Mesenchymal stem cell (in vitro differentiated cells and primary cell): ENCODE measurements at regions not wholly inside any gene's neighbourhood (a gene's known extent, or its start where the extent isn't known, plus 50 kb on each side); places are given as distances from the start of the nearest gene placed in this dataset.

ENCODE experiments used
- DNase-seq: peaks from one replicate; pipeline ENCODE4 v3.0.0-alpha.2; 2013
- H2AFZ ChIP-seq: one replicate; pipeline ENCODE4 v1.6.1; 2013; ENCODE audit warnings: low read depth, mild to moderate bottlenecking, control low read depth, inconsistent platforms, low read length, moderate library complexity
- H2AK5ac ChIP-seq: 2 replicates; pipeline ENCODE4 v1.6.1; 2013; ENCODE audit warnings: low read length, moderate library complexity, mild to moderate bottlenecking, inconsistent platforms; ENCODE audit not compliant: severe bottlenecking
- H2BK120ac ChIP-seq: one replicate; pipeline ENCODE4 v1.6.1; 2013; ENCODE audit warnings: low read depth, mild to moderate bottlenecking, inconsistent platforms, low read length, moderate library complexity
- H2BK12ac ChIP-seq, 2 experiments: one replicate each; pipeline ENCODE4 v1.6.1; 2013; ENCODE audit warnings: inconsistent platforms in 2 of 2, low read length in 2 of 2, mild to moderate bottlenecking in 2 of 2, moderate library complexity in 2 of 2, control low read depth in 1 of 2
- H2BK15ac ChIP-seq: one replicate; pipeline ENCODE4 v1.6.1; 2013; ENCODE audit warnings: mild to moderate bottlenecking, low read depth, inconsistent platforms; ENCODE audit not compliant: poor library complexity, severe bottlenecking
- H2BK5ac ChIP-seq: 2 replicates; pipeline ENCODE4 v1.6.1; 2013; ENCODE audit warnings: low read depth, mild to moderate bottlenecking, low read length, control low read depth, inconsistent platforms; ENCODE audit not compliant: poor library complexity, severe bottlenecking
- H3K14ac ChIP-seq, 2 experiments: one replicate each; pipeline ENCODE4 v1.6.1; 2013; ENCODE audit warnings: inconsistent platforms in 2 of 2, low read length in 2 of 2, control low read depth in 1 of 2, mild to moderate bottlenecking in 1 of 2, moderate library complexity in 1 of 2
- H3K18ac ChIP-seq, 2 experiments: one replicate each; pipeline ENCODE4 v1.6.1; 2013; ENCODE audit warnings: inconsistent platforms in 2 of 2, low read length in 2 of 2, control low read depth in 1 of 2, low read depth in 1 of 2, mild to moderate bottlenecking in 1 of 2
- H3K23ac ChIP-seq, 2 experiments: one replicate each; pipeline ENCODE4 v1.6.1; 2013; ENCODE audit warnings: inconsistent platforms in 2 of 2, low read length in 2 of 2, mild to moderate bottlenecking in 2 of 2, moderate library complexity in 2 of 2, control low read depth in 1 of 2
- H3K27ac ChIP-seq: 2 replicates; pipeline ENCODE4 v1.5.1; 2013; ENCODE audit warnings: mild to moderate bottlenecking, moderate library complexity, low read length, control low read depth, inconsistent platforms; ENCODE audit not compliant: poor library complexity, severe bottlenecking
- H3K27me3 ChIP-seq, 2 experiments: 2 replicates each; pipeline versions ENCODE4 v1.6.1 to v1.7.0; 2013; ENCODE audit warnings: low read length in 2 of 2, mild to moderate bottlenecking in 2 of 2, moderate library complexity in 2 of 2, control low read depth in 1 of 2, inconsistent platforms in 1 of 2; ENCODE audit not compliant: control insufficient read depth in 1 of 2, insufficient read depth in 1 of 2
- H3K36me3 ChIP-seq, 2 experiments: 2 replicates each; pipeline versions ENCODE4 v1.6.1 to v1.7.0; 2013; ENCODE audit warnings: low read length in 2 of 2, control low read depth in 1 of 2, inconsistent platforms in 1 of 2, low read depth in 1 of 2, mild to moderate bottlenecking in 1 of 2; ENCODE audit not compliant: insufficient read depth in 2 of 2, control insufficient read depth in 1 of 2
- H3K4ac ChIP-seq, 2 experiments: one replicate each; pipeline ENCODE4 v1.6.1; 2013; ENCODE audit warnings: inconsistent platforms in 2 of 2, low read length in 2 of 2, mild to moderate bottlenecking in 2 of 2, moderate library complexity in 2 of 2, control low read depth in 1 of 2, low read depth in 1 of 2
- H3K4me1 ChIP-seq: 2 replicates; pipeline ENCODE4 v1.6.1; 2013; ENCODE audit warnings: low read depth, low read length, control low read depth; ENCODE audit not compliant: control insufficient read depth, insufficient read depth
- H3K4me2 ChIP-seq: 2 replicates; pipeline ENCODE4 v1.6.1; 2013; ENCODE audit warnings: low read length, mild to moderate bottlenecking, inconsistent platforms; ENCODE audit not compliant: poor library complexity, severe bottlenecking
- H3K4me3 ChIP-seq, 2 experiments: 2 replicates each; pipeline versions ENCODE4 v1.5.1 to v1.7.0; 2013; ENCODE audit warnings: low read length in 2 of 2, mild to moderate bottlenecking in 2 of 2, control low read depth in 1 of 2, low read depth in 1 of 2; ENCODE audit not compliant: insufficient read depth in 1 of 2
- H3K79me1 ChIP-seq: replicated peaks from 2 replicates; pipeline ENCODE4 v1.6.1; 2013; ENCODE audit warnings: mild to moderate bottlenecking, control low read depth, low read length, inconsistent platforms; ENCODE audit not compliant: poor library complexity, severe bottlenecking
- H3K9ac ChIP-seq: 2 replicates; pipeline ENCODE4 v1.7.0; 2013; ENCODE audit warnings: mild to moderate bottlenecking, low read length, moderate library complexity
- H3K9me3 ChIP-seq: 2 replicates; pipeline ENCODE4 v1.7.0; 2013; ENCODE audit warnings: mild to moderate bottlenecking, low read length; ENCODE audit not compliant: control insufficient read depth
- H4K8ac ChIP-seq: one replicate; pipeline ENCODE4 v1.6.1; 2013; ENCODE audit warnings: inconsistent platforms, mild to moderate bottlenecking, low read length, moderate library complexity
- H4K91ac ChIP-seq: one replicate; pipeline ENCODE4 v1.6.1; 2013; ENCODE audit warnings: mild to moderate bottlenecking, low read length, inconsistent platforms
- WGBS: methylation state at CpG from one replicate; pipeline ENCODE4 v1.1.7; 2013; ENCODE audit warnings: mixed read lengths; 5-methylcytosine and 5-hydroxymethylcytosine counted together

DNA sequence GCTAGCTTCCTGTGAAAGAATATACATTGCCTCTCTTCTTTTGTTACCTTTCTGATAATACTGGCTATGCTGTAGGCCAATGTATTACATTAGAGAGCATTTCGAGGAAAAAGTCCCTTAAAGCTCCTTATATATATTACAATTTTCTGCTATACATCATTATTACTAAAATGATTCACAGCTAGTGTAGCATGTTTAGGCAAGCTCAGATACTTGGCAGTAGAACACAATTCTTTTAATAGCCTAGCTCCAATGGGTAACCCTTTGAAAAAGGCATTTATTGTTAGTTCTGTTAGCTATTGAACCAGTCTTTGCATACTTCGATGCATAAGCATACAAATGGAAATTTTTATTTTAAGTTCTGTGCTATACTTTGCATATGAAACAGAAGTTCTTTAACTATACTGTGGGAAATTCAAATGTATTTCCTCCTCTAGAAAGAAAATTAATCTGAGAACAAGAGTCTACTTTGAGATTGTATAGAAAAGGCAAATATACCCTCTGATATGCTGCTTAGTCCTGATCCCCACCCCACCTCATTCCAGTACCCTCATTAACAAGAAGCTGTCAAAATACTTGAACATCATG, 55.6 kb upstream of the SKAP2 start:
- no peak overlapping the region for H2BK15ac ChIP-seq
- H2AK5ac ChIP-seq, result no peak overlapping the region
- H3K27me3 ChIP-seq, result no peaks in the 10 kb centered on the region
- H3K4me1 ChIP-seq, result no peaks in the 10 kb centered on the region
- H3K4ac ChIP-seq, result no peak overlapping the region
- no peak overlapping the region for H3K23ac ChIP-seq
- H3K14ac ChIP-seq, result no peak overlapping the region
- H3K9me3 ChIP-seq, result no peaks in the 10 kb centered on the region
- no peaks in the 10 kb centered on the region for H3K36me3 ChIP-seq
- DNase-seq, result no peak
- no peak overlapping the region for H2AFZ ChIP-seq
- H3K27ac ChIP-seq, result no peak overlapping the region
- H3K4me2 ChIP-seq, result no peak overlapping the region
- no peak overlapping the region for H3K4me3 ChIP-seq
- H3K18ac ChIP-seq, result no peak overlapping the region
- no peak overlapping the region for H3K9ac ChIP-seq
- H2BK12ac ChIP-seq, result no peak overlapping the region
- no peak overlapping the region for H2BK120ac ChIP-seq
- WGBS, result no CpG with 5 or more reads among the region's 2 CpGs
- H3K79me1 ChIP-seq, result no peaks in the 10 kb centered on the region
- H4K8ac ChIP-seq, result no peak overlapping the region
- H4K91ac ChIP-seq, result no peak overlapping the region
- H2BK5ac ChIP-seq, result no peak overlapping the region

DNA sequence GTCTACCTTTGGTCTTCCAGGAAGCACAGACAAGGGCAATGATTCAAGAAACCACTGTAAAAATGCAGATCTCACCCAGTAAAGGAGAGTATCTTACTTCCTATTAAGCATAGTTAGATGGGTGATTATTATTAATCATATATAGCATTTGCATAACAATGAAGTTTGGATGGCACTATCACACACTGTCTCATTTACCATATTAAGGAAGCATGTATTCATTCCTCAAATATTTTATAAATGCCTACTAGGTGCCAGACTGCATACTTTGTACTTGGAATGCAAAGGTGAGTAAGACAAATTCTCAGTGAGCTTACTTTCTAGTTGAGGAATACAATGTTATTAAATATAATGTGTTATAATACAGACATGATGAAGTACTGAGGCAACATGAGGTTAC, 53.9 kb upstream of the SKAP2 start:
- Histone ChIP-seq H3K9ac (no peak overlapping the region), H2BK12ac (no peak overlapping the region), H2BK120ac (no peak overlapping the region), H3K4ac (no peak overlapping the region), H4K91ac (no peak overlapping the region), H3K36me3 (no peaks in the 10 kb centered on the region), H3K4me3 (no peak overlapping the region), H2AFZ (no peak overlapping the region), H3K79me1 (no peaks in the 10 kb centered on the region), H2BK15ac (no peak overlapping the region), H3K27me3 (no peaks in the 10 kb centered on the region), H3K23ac (no peak overlapping the region), H2BK5ac (no peak overlapping the region), H4K8ac (no peak overlapping the region), H3K4me2 (no peak overlapping the region), H3K18ac (no peak overlapping the region), H3K14ac (no peak overlapping the region), H3K9me3 (no peaks in the 10 kb centered on the region), H3K27ac (no peak overlapping the region), H2AK5ac (no peak overlapping the region), H3K4me1 (no peaks in the 10 kb centered on the region)
- no peak for DNase-seq

DNA sequence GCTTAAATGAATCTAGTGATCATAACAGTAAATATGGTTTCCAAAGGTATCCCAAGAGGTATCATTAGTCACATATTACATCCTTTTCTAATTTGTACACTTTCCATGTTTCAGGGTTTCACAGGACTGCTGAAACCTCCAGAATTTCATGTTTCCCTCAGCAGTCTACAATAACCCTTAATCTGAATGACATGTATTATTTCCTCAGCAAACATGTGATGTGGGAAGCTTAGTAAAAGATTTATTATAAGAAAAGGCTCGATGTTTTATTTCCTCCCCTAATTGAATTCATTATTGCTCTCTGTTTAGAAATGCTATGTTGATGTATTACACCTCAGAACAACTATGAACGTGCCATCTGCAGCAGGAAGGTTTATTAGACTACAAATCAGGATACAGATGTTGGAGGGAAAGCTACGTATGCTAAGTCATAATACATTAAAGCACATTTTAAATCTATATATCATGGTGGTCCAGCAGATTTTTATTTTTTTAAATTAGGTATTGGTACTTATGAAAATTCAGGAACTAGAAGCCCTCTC, 52.5 kb upstream of the SKAP2 start:
- Histone ChIP-seq H3K27me3 (no peaks in the 10 kb centered on the region), H3K9me3 (no peaks in the 10 kb centered on the region), H3K27ac (no peak overlapping the region), H2BK5ac (no peak overlapping the region), H3K79me1 (no peaks in the 10 kb centered on the region), H2AK5ac (no peak overlapping the region), H2BK120ac (no peak overlapping the region), H3K23ac (no peak overlapping the region), H2BK12ac (no peak overlapping the region), H4K91ac (no peak overlapping the region), H3K36me3 (no peaks in the 10 kb centered on the region), H3K9ac (no peak overlapping the region), H3K14ac (no peak overlapping the region), H2BK15ac (no peak overlapping the region), H3K4me2 (no peak overlapping the region), H2AFZ (no peak overlapping the region), H3K4me3 (no peak overlapping the region), H4K8ac (no peak overlapping the region), H3K18ac (no peak overlapping the region), H3K4ac (no peak overlapping the region), H3K4me1 (no peaks in the 10 kb centered on the region)
- no CpG with 5 or more reads among the region's 3 CpGs for WGBS
- no peak for DNase-seq

DNA sequence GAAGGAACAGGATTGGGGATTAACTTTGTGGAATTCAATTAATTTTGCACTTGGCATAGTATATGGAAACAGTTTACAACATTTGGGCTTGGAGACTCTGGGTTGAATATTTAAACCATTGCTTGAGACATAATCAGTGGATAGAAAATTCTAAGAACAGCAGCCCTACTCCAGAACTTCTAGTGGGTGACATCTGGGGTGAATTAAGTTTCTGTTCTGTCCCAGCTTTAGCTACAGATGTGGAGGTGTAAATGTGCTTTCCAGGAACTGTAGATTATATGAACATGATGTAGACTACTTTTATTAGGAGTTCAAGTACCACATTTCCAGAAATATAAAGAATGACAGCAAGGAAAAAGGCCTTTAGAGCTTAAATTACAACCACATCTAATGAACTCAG, 51.9 kb upstream of the SKAP2 start:
- no peak overlapping the region for H3K14ac ChIP-seq
- no peak overlapping the region for H4K8ac ChIP-seq
- no peaks in the 10 kb centered on the region for H3K36me3 ChIP-seq
- H3K9me3 ChIP-seq, result no peaks in the 10 kb centered on the region
- H2BK120ac ChIP-seq, result no peak overlapping the region
- DNase-seq, result no peak
- H3K23ac ChIP-seq, result no peak overlapping the region
- H3K4me1 ChIP-seq, result no peaks in the 10 kb centered on the region
- H3K4ac ChIP-seq, result no peak overlapping the region
- no peak overlapping the region for H2AK5ac ChIP-seq
- no peak overlapping the region for H3K4me3 ChIP-seq
- H2AFZ ChIP-seq, result no peak overlapping the region
- H3K27ac ChIP-seq, result no peak overlapping the region
- no peak overlapping the region for H3K18ac ChIP-seq
- H3K4me2 ChIP-seq, result no peak overlapping the region
- no peak overlapping the region for H3K9ac ChIP-seq
- H3K27me3 ChIP-seq, result no peaks in the 10 kb centered on the region
- H2BK5ac ChIP-seq, result no peak overlapping the region
- H2BK15ac ChIP-seq, result no peak overlapping the region
- H2BK12ac ChIP-seq, result no peak overlapping the region
- H4K91ac ChIP-seq, result no peak overlapping the region
- no peaks in the 10 kb centered on the region for H3K79me1 ChIP-seq
